Mesothelial cell of epicardium (in vitro differentiated cells): ENCODE measurements at regions not wholly inside any gene's neighbourhood (a gene's known extent, or its start where the extent isn't known, plus 50 kb on each side); places are given as distances from the start of the nearest gene placed in this dataset.

Experiments
- DNase-seq, 2 experiments: peaks; one replicate each; pipeline ENCODE4 v3.0.0; 2021; ENCODE audit warnings: low spot score in 2 of 2; ENCODE audit not compliant: unreplicated experiment in 2 of 2
- H3K27ac Mint-ChIP-seq: 2 replicates; pipeline ENCODE4 v1.8.0; 2021; ENCODE audit warnings: mixed read lengths
- H3K27me3 Mint-ChIP-seq: 2 replicates; pipeline ENCODE4 v1.8.0; 2021; ENCODE audit warnings: low read depth, mixed read lengths
- H3K36me3 Mint-ChIP-seq: 2 replicates; pipeline ENCODE4 v1.8.0; 2021; ENCODE audit warnings: mixed read lengths
- H3K4me1 Mint-ChIP-seq: 2 replicates; pipeline ENCODE4 v1.8.0; 2021; ENCODE audit warnings: mixed read lengths
- H3K4me3 Mint-ChIP-seq: 2 replicates; pipeline ENCODE4 v1.8.0; 2021; ENCODE audit warnings: mild to moderate bottlenecking, moderate library complexity, mixed read lengths
- H3K9me3 Mint-ChIP-seq: 2 replicates; pipeline ENCODE4 v1.8.0; 2021; ENCODE audit warnings: mixed read lengths
- TF ChIP-seq, protein P1 (sequence below): fragments of 200-600 bp; sonication (generic); IDR thresholded peaks from one replicate; pipeline ENCODE4 v1.5.0; 2021; ENCODE audit warnings: antibody characterized with exemption; ENCODE audit not compliant: unreplicated experiment

DNA sequence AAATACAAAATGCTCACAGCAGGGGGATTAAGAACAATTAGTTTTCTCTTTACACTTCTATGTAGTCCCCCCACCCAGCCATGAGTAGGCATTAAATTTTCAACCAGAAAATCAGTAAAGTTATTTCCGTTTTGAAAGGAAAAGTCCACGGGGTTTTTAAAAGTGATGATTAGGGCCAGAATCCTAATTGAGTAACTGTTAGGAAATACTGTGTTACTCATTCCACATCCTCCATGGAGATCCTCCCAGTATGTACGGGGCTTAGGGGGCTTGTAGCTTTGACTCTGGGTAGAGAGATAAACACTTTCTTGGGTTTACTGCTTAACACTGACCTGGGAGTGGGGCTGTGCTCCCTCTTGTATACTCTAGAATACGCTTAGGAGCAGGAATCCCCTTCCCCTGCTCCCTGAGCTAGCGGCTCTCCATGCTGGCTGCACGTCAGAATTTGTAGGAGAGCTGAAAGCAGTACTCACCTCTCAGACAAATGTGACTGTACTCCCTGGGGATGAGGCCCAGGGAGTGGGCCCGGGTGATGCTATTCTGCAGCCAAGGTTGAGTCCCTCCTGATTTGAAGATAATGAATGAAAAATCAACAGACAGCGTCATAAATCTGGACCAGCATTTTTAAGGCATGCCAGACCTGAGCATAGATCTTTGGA, 100.5 kb downstream of the SLC4A3 start:
- DNase-seq: no peak
- Mint-ChIP-seq H3K27ac (peak overlapping the region; percentile 24), H3K36me3 (no peaks in the 10 kb centered on the region), H3K4me3 (no peak overlapping the region), H3K4me1 (peaks cover 25% of the 10 kb centered on the region), H3K9me3 (no peaks in the 10 kb centered on the region), H3K27me3 (peaks cover 4% of the 10 kb centered on the region)
- TF ChIP-seq, protein P1, sequence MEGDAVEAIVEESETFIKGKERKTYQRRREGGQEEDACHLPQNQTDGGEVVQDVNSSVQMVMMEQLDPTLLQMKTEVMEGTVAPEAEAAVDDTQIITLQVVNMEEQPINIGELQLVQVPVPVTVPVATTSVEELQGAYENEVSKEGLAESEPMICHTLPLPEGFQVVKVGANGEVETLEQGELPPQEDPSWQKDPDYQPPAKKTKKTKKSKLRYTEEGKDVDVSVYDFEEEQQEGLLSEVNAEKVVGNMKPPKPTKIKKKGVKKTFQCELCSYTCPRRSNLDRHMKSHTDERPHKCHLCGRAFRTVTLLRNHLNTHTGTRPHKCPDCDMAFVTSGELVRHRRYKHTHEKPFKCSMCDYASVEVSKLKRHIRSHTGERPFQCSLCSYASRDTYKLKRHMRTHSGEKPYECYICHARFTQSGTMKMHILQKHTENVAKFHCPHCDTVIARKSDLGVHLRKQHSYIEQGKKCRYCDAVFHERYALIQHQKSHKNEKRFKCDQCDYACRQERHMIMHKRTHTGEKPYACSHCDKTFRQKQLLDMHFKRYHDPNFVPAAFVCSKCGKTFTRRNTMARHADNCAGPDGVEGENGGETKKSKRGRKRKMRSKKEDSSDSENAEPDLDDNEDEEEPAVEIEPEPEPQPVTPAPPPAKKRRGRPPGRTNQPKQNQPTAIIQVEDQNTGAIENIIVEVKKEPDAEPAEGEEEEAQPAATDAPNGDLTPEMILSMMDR: peak; percentile 14

DNA sequence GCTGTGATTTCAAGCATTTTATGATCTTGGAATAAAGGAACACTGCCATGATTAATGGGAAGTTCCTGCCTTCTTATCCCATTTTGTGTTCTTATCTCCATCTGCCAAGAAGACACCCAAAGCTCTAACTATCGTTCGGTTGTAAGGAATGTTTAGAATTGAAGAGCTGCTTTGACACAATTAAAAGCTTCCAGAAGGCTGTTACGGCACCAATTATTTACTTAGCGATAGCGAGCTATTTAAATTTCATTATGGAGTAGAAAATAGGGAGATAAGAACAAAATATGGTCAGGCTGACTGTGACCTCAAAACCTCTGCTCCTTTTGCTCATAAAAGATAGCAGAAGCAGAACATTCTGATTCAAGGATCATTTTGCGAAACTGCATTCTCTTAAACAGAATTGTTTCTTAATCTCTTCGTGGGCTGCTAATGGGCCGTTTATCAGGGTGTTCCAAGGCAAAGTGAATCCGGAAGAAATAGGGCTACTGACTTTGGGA, 101.6 kb downstream of the SLC4A3 start:
- H3K27ac Mint-ChIP-seq: peak overlapping the region; percentile 58
- no peaks in the 10 kb centered on the region for H3K36me3 Mint-ChIP-seq

DNA sequence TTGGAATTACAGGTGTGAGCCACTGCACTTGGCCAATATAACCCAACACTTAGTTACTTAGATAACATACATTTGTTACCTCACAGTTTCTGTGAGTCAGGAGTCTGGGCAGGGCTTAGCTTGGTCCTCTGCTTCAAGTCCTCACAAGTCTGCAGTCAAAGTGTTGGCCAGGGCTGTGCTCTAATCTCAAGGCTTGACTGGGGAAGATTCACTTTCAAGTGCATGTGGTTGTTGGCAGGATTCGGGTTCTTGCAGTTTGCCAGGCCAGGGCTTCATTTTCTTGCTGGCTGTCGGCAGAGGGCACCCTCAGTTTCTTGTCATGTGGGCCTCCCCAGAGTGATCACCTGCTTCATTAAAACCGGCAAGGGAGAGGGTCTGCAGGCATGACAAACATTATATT, 103.7 kb downstream of the SLC4A3 start:
- peaks cover 37% of the 10 kb centered on the region for H3K4me1 Mint-ChIP-seq
- no peaks in the 10 kb centered on the region for H3K36me3 Mint-ChIP-seq
- TF ChIP-seq, protein P1: no peak
- H3K9me3 Mint-ChIP-seq: no peaks in the 10 kb centered on the region
- no peak overlapping the region for H3K27ac Mint-ChIP-seq
- no peak overlapping the region for H3K4me3 Mint-ChIP-seq
- DNase-seq: no peak
- H3K27me3 Mint-ChIP-seq: no peaks in the 10 kb centered on the region

More for the DNA sequence above, 101.6 kb downstream of the SLC4A3 start:
- H3K27me3 Mint-ChIP-seq: peaks cover 4% of the 10 kb centered on the region
- no peak overlapping the region for H3K4me3 Mint-ChIP-seq
- DNase-seq: no peak
- H3K4me1 Mint-ChIP-seq: peaks cover 37% of the 10 kb centered on the region
- TF ChIP-seq, protein P1: no peak
- H3K9me3 Mint-ChIP-seq: no peaks in the 10 kb centered on the region

DNA sequence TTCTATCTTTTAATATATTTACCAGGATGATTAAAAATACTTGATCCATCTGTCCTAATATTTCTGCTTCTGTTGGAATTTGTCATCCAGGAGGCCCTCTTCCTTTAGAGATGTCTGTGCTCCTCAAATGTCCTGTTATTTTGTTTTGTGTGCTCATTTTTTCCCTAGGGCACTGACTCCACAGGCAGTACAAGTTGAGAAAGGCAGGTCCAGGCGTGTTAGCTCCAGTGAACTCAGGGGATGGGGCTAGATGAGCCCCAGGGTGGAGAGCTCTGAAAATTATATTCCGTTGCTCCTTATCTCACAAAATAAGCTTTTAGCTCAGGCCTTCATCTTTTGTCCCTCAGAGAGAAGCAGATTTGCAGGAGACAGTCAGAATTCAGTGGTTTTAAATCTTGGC, 105.7 kb downstream of the SLC4A3 start:
- Mint-ChIP-seq H3K4me1 (peaks cover 27% of the 10 kb centered on the region), H3K27me3 (peaks cover 2% of the 10 kb centered on the region), H3K4me3 (no peak overlapping the region), H3K27ac (no peak overlapping the region), H3K36me3 (no peaks in the 10 kb centered on the region), H3K9me3 (no peaks in the 10 kb centered on the region)
- no peak for DNase-seq
- TF ChIP-seq, protein P1: no peak

DNA sequence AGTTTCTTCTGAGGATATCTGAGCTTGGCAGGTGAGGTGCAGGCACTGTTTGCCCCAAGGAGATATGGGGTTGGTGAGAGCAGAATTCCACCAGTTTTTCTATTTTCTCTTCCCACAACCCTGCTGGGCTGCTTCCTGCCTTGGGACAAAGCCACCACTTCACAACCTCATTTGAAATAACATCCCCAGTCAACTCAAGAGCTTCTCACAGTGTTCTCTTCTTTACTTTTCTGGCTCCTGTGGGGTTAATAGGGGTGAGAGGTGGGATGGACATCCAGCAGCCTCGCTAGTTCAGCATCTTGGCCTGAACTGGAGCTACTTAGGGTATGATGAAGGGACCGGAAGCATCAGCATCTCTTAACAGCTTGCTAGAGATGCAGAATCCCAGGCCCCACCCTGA, 106.3 kb downstream of the SLC4A3 start:
- Mint-ChIP-seq H3K4me1 (peaks cover 20% of the 10 kb centered on the region), H3K4me3 (no peak overlapping the region), H3K27me3 (peaks cover 4% of the 10 kb centered on the region), H3K9me3 (no peaks in the 10 kb centered on the region), H3K36me3 (no peaks in the 10 kb centered on the region), H3K27ac (no peak overlapping the region)
- TF ChIP-seq, protein P1: no peak
- DNase-seq: no peak

DNA sequence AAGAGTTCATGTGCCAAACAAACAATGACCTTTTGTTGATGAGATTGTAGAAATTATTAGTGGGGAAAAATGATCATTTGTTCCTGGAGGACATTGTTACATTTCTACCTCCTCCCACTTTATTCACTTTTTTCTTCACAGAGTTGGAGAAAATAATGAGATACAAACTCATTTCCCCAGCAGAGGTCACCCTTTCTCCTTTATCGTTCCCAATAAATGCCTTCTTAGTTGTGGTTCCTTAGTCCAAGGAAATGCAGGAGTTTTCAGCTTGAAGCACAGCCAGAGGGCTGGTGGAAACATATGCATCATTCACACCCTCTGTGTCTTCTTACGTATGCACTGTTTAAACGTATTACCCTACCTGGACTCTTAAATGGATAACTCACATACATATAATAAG, 108.8 kb downstream of the SLC4A3 start:
- H3K36me3 Mint-ChIP-seq: no peaks in the 10 kb centered on the region
- no peaks in the 10 kb centered on the region for H3K9me3 Mint-ChIP-seq
- H3K27ac Mint-ChIP-seq: no peak overlapping the region
- H3K4me1 Mint-ChIP-seq: peaks cover 23% of the 10 kb centered on the region
- no peak for DNase-seq
- TF ChIP-seq, protein P1: peak; percentile 53
- H3K4me3 Mint-ChIP-seq: no peak overlapping the region
- peaks cover 15% of the 10 kb centered on the region for H3K27me3 Mint-ChIP-seq
